Activated CD4-positive, alpha-beta T cell treated with anti-CD3 and anti-CD28 coated beads, Interleukin-2, amount 50 U/mL, for 16 hours (primary cell): ENCODE measurements at regions not wholly inside any gene's neighbourhood (a gene's known extent, or its start where the extent isn't known, plus 50 kb on each side); places are given as distances from the start of the nearest gene placed in this dataset.

ENCODE experiments used
- DNase-seq: peaks from one replicate; pipeline ENCODE4 v3.0.0-alpha.2; 2020

DNA sequence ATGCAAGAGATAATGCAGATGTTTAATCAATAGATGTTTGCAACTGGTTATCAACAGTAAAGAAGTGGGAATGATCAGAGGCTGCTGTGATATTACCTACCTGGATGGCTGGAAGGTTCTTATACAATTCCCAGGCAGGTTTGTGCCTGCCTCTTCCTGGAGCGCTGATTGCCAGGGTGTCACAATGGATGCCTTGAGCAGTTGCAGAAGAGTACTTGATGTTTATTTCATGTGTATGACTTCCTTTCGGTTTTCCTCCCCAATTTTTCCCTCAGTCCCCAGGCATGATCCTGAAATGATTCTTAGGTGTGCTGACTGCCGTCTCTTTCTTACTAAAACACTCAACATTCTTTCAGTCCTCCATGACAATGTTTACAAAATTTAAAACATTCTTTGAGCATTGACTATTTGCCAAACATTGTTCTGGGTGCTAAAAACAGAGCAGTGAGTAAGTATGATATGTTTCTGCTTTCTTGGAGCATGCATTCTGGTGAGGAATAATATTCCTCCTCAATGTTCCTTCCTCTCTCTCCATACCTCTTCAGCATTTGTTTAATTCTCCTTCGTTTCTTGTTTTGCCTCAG lies 416.6 kb upstream of the TRIB2 start:
- no peak for DNase-seq

DNA sequence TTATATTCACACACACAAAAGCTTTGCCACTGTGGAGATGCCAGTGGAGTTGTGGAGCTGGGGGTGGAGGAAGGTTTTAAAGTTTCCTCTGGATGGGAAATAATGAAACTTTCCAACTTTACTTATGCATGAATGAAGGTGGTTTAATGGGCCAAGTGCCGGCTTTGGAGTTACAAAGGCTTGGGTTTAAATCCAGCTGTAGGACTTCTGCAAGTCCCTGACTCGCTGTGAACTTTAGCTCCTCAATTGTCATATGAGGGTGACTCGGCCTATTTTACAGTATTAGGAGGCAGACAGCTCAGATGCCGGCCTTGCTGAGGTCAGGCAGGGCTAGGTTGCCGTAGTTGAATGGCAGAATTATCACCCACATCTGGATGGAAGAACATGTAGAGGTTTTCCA lies 415.8 kb upstream of the TRIB2 start:
- no peak for DNase-seq

DNA sequence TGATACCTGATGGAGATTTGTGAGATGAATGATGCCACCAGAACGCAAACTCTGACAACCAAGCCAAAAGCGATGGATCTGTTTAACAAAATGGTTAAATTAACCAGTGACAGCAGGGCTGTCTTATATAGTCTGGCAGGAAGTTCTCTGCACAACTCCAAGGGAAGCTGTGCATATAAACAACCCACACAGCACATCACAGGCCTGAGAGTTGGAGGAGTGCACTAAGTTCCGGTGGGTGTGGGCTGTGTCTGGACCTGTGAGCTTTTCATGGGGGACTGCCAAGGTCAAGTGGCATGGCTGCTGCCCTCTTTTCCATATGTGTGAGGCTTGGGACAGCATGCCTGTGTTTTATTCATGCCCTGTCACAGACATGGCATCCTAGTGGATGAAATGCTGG lies 414.6 kb upstream of the TRIB2 start:
- DNase-seq, result no peak

DNA sequence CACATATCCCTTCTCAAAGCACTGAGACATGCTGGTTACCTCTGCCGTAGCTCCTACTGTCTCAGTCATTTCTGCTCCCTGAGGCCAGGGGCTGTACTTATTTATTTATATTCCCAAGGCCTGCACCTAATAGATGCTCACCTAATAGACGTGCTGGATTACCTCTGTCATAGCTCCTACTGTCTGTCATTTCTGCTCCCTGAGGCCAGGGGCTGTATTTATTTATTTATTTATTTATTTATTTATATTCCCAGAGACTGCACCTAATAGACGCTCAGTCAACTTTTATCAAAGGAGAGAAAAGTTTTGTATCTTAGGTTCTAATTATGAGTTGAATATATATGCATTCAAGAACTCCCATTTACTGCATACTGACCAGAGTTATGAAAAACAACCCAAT lies 414.0 kb upstream of the TRIB2 start:
- DNase-seq, result no peak

DNA sequence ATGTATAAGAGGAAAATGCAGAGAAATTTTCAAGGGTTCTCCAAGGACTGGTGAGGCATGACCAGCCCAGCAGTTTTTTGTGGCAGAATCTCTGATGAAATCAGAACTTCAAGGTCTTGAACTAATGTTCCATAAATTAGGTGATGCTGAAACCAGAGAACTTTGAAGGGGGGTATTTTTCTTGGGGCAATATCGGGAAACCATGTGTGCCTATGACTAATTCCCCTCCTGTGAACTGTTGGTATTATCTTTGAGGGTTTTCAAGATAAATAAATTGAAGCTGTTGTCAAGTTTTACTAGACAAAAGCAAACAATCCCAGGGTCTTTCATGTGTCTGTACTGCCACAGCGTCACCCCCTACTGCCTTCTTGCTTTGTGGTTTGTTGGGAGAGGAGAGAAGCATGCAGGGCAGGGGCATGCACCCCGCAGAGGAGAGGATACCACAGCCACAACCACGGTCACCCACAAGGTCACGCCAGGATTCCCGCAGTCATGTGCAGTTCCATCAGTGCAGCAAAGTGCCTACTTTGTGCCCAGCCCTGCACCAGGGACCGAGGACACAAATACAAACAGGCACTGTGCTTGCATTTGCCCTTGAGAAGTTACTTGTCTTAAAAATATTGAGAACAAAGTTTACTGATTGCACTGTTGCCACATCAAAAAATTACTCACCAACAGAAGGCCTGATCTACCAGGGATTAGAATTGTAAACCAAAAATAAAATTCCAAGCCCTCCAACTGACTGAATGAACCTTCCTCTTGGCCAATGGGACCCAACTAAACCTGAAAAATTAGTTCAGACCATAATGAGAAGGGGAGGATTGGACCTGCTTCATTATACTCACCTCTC lies 413.3 kb upstream of the TRIB2 start:
- DNase-seq, result peak; percentile 67

DNA sequence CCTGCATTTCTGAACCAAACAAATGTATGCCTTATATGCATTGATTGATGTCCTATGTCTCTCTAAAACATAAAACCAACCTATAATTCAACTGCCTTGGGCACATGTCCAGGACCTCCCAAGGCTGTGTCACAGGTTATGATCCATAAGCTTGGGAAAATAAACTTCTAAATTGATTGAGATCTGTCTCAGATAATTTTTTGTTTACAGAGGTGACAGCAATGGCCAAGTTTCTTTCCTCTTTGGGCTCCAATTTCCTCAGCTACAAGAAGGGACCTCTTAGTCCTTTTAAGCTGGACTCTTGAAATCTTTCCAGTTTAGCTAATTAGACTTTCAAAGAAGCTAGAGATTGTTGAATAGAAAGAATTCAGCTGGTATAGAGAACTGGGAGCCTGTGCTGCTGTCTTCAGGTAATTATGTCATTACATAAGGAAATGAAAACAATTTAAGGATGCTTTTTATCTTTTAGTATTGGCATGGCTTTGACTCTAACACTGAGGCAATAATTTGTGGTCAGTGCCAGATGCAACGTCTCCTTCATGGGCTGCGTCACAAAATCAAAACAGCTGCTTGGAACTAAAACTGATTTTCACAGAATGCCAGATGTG lies 412.1 kb upstream of the TRIB2 start:
- DNase-seq, result no peak

DNA sequence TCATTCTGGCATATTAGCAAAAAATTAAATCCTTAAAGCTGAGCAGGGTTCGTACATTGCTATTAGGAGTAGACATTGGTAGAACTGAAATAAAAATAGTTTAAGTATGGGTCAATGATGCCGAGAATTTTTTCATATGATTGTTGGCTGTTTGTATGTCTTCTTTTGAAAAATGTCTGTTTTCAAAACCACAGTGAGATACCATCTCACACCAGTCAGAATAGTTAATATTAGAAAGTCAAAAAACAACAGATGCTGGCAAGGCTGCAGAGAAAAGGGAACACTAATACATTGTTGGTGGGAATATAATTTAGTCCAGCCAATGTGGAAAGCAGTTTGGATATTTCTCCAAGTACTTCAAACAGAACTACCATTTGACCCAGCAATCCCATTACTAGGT lies 410.8 kb upstream of the TRIB2 start:
- no peak for DNase-seq

DNA sequence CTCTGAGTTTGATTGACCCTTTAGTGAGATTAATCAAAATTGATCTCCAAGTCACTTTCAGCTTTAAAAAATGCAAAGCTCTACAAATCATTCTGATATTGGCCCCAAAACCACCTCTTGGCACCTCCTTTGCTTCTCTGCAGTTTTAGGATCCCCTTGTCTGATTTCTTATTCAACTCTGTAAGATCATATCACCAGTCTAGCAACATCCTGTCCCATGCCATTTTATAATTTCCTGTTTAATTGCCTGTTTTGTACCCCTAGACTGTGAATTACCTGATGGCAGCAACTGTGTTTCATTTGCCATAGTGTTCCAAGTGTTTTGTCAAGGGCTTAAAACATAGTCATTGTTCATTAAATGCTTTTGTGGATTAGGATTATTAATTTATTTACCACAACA lies 406.3 kb upstream of the TRIB2 start:
- no peak for DNase-seq

DNA sequence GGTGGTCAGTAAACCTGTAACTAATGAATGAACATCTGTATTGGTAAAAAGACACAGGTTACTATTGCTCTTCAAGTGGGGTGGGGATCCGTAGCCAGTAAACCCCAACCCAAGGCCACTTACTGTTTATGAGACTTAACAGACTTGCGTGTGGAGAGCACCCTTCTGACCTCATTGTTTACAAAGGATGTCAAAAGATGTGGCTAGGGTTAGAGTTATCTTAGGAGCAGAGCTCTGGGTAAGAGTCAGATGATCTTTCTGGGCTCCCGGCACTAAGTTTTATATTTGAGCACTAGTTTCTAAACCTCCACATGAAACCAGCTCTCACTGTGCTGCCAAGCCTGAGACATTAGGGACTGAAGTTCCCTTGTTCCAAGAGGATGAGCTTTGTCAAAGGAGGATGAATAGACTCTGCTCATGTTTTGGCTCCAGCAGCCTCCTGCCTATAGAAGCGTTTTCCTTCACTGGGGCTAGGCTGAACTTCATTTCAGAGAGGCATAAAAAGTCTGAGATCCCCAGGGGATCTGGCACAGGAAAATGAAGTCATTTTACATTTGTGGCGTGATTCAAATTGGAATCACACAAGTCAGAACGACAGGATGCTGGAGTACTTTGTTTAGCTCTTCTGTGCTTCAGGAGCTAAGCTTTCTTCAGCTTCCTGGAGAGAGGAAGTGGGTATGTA lies 403.1 kb upstream of the TRIB2 start:
- no peak for DNase-seq

DNA sequence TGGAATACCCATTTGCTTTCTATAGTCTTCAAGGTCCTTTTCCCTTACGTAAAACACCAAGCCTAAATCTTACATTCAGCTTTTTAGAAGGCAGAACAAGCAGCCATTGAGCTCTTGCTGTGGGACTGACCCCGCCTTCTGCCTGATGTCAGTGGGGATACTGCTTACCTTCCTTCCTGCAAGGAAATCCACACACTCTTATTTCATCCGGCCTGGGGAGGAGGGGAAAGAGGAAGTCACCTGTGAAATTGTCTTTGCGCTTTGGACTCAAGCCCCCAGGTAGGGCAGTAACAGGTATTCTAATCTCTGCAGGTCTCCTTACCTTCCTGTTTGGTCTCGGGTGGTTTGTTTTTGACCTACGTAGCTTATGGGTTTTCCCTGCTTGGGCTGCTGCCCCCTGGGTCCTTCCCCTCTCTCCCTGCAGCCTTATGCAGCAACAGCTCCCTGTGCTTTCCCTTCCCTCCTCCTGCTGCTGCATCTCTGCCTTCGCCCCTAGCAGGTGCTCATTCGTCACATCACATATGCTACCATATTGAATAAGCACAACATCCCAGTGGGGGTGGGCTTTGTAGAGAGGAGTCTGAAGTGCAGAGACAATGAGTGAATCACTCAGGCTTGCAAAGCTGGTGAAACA lies 402.5 kb upstream of the TRIB2 start:
- no peak for DNase-seq

DNA sequence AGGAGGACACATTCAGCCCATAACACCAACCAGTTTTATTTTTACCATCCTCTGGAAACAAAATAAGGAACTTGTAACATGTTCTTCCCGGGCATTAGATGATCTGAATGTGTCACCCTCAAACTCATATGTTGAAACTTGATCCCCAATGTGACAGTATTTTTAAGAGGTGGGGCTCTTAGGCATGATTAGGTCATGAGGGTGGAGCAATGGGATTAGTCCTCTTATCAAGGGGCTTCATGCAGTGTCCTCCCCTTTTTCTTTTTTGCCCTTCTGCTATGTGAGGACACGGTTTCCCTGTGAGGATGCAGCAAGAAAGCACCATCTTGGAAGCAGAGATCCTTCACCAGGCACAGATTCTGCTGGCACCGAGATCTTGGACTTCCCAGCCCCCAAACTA lies 401.5 kb upstream of the TRIB2 start:
- DNase-seq, result no peak

DNA sequence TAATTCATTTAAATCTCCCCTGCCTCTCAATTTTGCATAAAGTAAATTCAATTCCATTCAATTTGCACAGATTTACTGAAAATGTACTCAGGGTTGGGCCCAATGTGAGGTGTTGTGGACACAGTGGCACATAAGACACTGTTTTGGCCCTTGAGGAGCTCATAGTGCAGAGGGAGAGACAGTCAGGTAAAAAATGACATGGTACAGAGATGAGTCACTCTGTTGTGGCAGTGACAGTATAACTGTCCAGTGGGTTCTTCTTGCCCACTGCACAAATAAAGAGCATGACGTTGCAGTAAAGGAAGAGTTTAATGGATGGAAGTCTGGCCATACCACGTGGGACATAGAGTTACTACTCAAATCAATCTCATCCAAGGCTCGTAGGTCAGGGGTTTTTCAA lies 400.3 kb upstream of the TRIB2 start:
- no peak for DNase-seq

DNA sequence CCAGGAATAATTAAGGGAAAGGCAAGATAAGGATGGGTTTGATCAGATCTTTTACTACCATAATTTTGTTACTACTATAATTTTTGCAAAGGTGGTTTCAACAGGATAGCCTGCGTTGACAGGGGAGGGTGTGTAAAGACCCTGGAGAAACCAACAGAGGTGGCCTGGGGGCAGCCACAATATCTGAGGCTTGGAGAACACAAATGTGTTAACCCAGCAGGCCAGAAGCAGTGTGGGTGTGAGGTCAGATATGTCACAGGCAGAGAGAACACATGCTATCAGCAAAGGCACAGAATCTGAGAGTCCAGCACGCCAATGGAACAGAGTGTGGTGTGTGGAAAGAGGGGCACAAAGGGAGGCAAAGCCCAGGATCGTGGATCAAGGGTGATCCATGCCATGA lies 399.4 kb upstream of the TRIB2 start:
- DNase-seq, result no peak

DNA sequence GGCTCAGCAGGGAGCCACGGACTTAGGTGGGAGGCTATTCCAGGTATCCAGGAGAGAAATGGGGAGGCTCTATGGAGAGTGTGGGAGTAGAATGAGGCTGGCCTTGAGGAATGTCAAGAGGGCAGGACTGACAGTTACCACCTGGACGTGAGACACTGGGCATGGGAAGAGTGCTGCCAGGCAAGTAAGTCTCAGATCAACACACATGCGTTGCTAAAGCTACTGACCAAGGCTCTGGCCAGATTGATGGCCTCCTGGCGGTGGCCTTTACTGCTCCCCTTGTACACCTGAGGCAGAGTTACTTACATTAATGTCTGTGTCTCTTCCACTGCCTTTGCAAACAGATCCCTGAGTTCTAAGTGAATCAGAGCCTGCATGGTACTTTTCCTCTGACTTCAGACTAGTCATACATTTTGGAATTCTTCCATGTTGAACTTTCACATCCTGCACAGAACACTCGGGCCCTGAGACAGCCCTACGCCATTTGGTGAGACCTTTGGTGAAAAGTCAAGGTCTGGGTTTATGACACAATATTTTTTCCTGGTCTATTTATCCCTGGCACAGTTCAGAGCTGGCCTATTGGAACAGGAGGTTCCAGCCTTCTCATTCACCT lies 398.8 kb upstream of the TRIB2 start:
- no peak for DNase-seq

DNA sequence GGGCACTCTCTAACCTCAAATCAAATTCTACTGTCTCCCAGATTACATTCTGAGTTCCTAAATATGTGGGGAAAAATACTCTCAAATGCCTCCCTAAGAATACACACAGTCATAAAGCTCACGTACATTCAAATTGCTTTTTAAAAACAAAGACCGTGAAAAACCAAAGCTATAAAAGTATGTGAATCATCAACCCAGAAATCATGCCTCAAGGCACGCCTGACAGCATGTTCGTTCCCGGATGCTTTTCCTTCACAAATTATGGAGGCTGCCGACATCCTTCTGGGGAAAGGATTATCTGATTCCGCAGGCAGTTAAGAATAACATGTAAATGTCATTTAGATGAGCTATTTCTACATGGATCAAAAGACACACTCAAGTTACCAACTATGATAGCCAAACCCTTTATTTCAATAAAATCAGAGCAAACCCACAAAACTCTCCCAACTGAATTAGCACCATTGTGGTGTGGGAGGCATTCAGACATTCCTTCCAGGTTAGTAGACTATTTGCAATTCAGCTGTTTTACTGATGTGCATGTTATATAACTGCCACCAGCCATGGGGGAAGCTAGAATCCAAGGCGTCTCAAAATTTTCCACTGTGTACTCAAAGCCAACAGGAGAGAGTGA lies 398.2 kb upstream of the TRIB2 start:
- DNase-seq, result no peak

DNA sequence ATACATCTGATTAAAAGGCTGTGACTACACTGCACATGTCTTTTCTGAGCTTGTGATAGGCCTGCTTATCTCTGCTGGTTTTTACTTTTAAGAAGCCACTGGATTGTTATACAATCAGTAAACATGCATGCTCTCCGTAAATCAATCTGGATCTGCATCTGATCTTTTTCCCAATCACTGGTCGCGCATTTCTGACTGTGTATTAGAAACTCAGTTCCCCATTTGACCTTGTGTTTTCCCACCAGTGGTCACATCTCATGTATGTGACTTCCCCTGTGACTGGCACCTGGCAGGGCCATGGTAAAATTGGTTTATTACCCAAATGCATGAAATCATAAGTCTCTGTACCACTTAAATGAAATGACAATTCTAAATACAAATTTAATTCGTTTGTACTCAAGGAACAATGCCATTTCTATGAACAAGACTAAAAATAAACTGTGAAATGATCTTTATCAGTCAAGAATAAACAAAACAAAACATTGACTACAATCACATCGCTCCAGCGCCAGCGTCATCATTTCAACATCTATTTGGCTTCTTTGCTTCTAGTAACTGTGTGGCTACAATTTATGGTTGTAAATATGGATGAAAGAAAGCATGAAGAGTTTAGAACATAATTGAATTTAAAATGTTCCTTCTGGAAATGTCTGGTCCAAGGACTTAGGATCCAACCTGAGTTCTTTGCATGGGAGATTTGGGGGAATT lies 396.6 kb upstream of the TRIB2 start:
- no peak for DNase-seq

DNA sequence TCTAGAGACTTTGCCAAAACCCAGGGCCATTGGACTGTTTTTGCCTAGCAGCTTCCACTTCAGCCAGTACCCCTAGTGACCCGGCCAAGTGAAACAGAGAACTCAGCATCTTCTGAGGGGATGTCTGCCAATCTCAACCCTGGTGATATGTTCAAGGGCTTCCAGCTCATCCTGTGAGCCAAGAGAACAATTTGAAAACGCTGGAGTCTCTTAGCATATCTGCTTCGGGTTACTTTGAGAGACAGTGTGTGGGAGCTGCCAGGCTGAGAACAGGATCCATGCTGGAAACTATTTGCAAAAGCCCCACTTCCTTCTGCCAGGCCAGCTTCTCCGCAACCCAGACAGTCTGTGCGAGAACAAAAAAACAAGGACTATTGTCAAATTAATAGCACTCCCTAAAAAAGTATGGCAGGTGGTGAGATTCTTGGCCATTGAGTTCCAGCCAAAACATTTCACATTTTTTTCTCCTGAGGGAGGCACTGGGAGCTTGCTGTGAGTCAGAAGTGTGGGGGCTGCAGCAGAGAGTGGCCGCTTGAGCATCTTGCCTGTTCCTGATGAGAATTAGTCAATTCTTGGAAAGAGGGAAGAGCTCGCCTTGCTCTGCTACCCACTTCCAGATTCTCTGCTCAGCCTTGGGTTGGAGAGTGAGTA lies 395.6 kb upstream of the TRIB2 start:
- no peak for DNase-seq

DNA sequence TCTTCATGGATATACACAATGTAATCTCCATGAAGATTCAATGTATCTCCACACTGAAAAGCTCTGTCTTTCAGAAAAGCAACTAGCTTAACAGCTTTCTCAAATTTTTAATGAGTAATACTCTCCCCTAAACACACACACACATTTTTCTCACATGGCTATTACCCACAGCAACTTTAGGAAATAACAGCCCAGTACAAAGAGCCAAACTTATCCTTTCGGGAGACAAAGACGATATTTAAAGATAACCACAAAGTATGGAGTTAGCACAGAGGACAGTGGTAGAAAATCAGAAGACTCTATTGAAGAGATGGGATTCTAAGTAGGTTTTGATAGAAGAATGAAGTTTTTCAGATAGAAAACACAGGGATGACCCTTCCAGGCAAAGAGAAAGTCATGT lies 394.9 kb upstream of the TRIB2 start:
- no peak for DNase-seq

DNA sequence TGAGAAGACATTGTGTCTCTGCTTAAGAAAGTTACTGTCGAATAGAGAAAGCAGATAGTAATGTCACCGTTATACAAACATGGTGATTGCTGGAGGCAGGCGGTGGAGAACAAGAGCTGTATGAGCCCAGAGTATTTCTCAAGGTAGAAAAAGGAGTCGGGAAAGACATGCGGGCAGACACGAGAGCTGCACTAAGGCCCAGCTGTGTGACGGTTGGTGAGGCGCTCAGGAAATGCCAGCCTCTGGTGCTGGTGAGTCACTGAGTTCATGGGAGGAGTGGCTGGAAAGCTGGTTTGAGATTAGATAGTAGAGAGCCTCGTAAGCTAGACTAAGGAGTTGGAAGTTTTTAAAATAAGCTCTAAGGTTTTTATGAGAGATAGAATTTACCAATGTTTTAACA lies 390.9 kb upstream of the TRIB2 start:
- DNase-seq, result no peak

DNA sequence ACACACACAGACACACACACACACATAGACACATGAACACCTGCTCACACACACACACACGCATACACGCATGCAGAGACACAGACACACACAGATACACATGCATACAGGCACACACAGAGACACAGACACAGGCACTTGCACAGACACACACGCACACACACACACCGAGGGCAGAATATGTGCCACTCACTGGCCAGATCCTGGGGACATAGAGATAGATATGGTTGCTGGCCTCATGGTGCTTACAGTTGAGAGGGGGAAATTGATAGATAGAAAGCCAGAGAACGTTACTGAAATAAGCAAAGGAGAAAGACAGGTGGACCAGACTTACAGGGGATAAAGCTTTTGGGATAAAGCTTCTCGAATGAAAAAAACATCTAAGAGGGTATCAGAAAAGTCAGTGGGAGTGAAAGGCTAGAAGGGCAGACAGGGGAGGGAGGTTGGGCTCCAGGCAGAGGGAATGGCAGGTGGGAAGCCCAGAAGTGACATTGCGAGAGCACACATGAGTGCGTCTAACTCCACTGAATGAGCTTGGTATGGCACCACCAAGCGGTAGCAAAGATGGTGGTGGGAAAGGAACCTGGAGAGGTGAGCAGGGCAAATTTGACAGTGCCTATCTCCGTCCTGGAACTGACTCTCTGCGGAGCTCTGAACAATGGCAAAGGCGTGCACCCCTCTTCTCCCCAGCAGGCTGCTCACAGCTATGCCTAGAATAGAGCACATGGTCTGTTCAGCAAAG lies 390.1 kb upstream of the TRIB2 start:
- no peak for DNase-seq

DNA sequence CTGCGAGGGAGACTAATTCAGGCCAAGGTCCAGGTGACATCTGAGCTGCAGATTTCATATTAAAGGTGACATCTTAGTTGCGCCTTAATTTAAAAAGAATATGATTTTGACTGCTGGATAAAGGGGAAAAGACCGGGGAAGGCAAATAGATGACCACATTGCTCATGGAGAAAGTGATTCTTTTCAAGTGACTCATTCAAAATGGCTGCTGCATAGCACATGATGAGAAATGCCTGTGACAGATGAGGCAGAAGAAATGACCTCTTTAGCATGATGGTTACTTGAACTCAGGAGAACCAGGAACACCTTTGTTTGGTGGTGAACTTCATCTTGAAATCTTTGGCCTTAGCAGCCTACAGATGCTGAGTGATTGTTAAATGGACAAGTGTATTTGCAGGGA lies 385.8 kb upstream of the TRIB2 start:
- DNase-seq, result no peak
